ENCODE measurements at regions not wholly inside any gene's neighbourhood (a gene's known extent, or its start where the extent isn't known, plus 50 kb on each side); places are given as distances from the start of the nearest gene placed in this dataset.

DNA sequence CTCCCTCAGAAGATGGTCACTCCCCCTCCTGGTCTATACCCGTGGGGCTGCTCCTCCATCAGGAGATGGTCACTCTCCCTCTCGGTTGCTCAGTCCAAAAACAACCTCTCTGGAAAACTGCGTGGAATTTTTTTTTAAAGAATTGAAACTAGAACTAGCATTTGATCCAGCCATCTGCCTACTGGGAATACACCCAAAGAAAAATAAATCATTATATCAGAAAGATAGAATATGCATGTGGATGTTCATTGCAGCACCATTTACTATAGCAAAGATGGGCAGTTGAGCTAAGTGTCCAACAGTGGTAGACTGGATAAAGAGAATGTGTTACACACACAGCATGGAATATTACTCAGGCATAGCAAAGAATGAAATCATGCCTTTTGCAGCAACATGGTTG is 75.7 kb upstream of the B3GAT1 start:
- Mint-ChIP-seq H3K27ac (no peak overlapping the region), H3K36me3 (no peaks in the 10 kb centered on the region), H3K4me3 (no peak overlapping the region), H3K9me3 (ENCODE audit: low read depth) (no peaks in the 10 kb centered on the region), H3K4me1 (ENCODE audit: low read depth) (no peaks in the 10 kb centered on the region), H3K27me3 (peaks cover 7% of the 10 kb centered on the region)

DNA sequence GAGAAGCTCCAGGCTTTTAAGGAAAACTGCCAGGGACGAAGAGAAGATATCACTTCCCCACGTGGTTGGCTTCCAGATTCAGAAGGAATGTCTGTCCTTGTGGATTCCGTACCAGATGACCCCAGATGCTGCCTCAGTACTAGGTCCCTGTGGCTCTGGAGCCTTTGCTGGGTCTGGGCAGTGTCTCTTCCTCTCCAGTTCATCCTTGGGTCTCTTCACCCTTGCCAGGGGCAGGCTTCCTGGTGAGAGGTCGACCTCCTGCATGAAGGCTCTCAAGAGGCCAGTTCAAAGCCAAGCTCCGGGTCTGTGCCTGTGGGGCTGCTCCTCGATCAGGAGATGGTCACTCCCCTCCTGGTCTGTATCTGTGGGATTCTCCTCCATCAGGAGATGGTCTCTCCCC is 74.7 kb upstream of the B3GAT1 start:
- Mint-ChIP-seq H3K4me1 (ENCODE audit: low read depth) (no peaks in the 10 kb centered on the region), H3K4me3 (no peak overlapping the region), H3K36me3 (no peaks in the 10 kb centered on the region), H3K27me3 (peaks cover 7% of the 10 kb centered on the region), H3K9me3 (ENCODE audit: low read depth) (no peaks in the 10 kb centered on the region), H3K27ac (no peak overlapping the region)

DNA sequence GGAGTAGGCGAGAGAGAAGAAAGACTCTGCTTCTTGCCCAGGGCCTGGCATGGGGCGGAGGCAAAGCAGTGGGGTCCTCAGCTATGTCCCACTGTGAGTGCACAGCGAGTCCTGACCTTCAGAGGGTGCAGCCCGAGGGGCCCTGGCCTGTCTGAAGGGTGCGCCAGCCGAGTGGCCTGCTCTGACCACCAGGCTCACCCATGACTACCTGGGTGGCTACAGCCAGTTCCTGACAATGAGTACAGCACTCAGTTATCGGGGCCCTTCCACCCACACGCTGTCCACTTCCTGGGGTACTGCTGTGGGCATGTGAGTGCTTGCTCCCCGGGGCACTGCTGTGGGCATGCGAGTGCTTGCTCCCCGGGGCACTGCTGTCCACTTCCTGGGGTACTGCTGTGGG is 74.1 kb upstream of the B3GAT1 start:
- Mint-ChIP-seq H3K36me3 (no peaks in the 10 kb centered on the region), H3K9me3 (ENCODE audit: low read depth) (no peaks in the 10 kb centered on the region), H3K27ac (no peak overlapping the region), H3K4me3 (no peak overlapping the region), H3K4me1 (ENCODE audit: low read depth) (no peaks in the 10 kb centered on the region), H3K27me3 (peaks cover 7% of the 10 kb centered on the region)

DNA sequence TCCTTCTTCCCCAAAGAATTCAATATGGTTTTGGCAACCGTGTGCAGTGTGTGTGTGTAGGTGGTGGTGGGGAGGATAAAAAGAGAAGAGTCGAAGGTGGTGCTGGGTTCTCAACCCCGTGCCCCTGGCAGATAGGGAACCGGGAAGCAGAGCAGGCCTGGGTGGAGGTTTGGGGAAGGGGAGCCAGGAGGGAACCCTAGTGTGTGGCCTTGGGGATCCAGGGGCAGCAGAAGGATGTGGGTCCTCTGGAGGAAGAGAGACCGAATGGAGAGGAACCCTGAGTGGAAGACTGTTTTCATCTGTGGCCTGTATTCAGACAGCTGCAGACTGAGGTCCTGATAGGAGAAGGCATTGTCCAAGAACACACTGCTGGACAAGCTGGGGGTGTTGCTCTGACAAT is 73.3 kb upstream of the B3GAT1 start:
- peaks cover 7% of the 10 kb centered on the region for H3K27me3 Mint-ChIP-seq
- no peaks in the 10 kb centered on the region for H3K36me3 Mint-ChIP-seq
- no peaks in the 10 kb centered on the region for H3K9me3 Mint-ChIP-seq (ENCODE audit: low read depth)
- H3K27ac Mint-ChIP-seq: no peak overlapping the region
- H3K4me3 Mint-ChIP-seq: no peak overlapping the region
- no peaks in the 10 kb centered on the region for H3K4me1 Mint-ChIP-seq (ENCODE audit: low read depth)

DNA sequence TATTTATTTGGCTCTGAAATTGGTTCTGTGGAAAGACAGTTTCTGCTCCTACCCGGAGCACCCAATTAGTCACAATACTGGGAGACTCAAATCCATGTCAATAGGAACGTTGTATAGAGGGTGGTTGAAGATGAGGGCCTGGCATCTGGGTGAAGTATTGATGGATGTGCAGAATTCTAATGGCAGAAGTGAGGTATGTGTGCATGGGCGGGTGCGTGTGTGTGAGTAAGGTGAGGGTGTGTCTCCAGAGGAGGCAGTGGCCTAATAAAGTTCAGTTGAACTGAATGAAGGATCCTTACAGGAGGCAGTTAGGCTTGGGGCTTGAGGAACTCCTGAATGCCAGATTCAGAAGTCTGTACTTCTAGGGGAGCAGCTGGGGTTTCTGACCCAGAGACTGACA is 71.8 kb upstream of the B3GAT1 start:
- H3K4me3 Mint-ChIP-seq: no peak overlapping the region
- H3K27ac Mint-ChIP-seq: no peak overlapping the region
- no peaks in the 10 kb centered on the region for H3K36me3 Mint-ChIP-seq
- no peaks in the 10 kb centered on the region for H3K4me1 Mint-ChIP-seq (ENCODE audit: low read depth)
- no peaks in the 10 kb centered on the region for H3K9me3 Mint-ChIP-seq (ENCODE audit: low read depth)
- peaks cover 7% of the 10 kb centered on the region for H3K27me3 Mint-ChIP-seq

DNA sequence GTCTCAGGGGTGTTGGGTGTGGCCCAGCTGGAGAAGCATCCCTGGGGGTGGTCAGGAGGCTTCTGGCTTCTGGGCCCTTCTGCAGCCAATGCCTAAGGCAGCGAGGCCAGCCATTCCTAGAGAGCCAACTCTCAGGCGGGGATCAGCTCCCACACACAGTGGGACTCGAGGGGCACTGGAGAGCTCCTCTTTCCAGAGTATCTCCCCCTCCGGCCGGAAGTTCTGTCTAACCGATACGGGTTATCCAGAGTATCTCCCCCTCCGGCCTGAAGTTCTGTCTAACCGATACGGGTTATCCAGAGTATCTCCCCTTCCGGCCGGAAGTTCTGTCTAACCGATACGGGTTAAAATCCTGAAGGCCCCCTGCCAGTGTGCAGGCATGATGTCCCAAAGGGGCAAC is 71.2 kb upstream of the B3GAT1 start:
- Mint-ChIP-seq H3K9me3 (ENCODE audit: low read depth) (no peaks in the 10 kb centered on the region), H3K4me3 (no peak overlapping the region), H3K27ac (no peak overlapping the region), H3K4me1 (ENCODE audit: low read depth) (no peaks in the 10 kb centered on the region), H3K27me3 (peaks cover 7% of the 10 kb centered on the region), H3K36me3 (no peaks in the 10 kb centered on the region)

DNA sequence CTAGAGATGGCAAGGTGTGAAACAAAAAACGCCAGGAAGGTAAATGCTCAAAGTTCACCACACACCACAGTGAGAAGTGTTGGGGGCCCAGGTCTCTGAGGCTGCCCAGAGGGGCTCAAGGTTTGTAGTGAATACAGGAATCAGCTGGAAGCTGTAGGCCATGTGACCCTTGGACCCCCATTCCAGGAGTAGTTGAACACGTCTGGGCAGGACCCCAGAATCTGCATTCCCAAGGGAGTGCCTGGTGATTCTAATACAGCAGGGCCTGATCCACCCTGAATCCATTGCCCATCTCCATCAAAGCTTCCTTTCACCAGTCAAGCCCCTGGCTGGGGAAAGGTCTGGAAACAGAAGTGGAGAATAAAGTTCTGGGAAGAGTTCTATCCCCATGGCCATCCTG is 70.8 kb upstream of the B3GAT1 start:
- H3K4me3 Mint-ChIP-seq: no peak overlapping the region
- no peak overlapping the region for H3K27ac Mint-ChIP-seq
- H3K36me3 Mint-ChIP-seq: no peaks in the 10 kb centered on the region
- no peaks in the 10 kb centered on the region for H3K9me3 Mint-ChIP-seq (ENCODE audit: low read depth)
- peaks cover 7% of the 10 kb centered on the region for H3K27me3 Mint-ChIP-seq
- H3K4me1 Mint-ChIP-seq (ENCODE audit: low read depth): no peaks in the 10 kb centered on the region

DNA sequence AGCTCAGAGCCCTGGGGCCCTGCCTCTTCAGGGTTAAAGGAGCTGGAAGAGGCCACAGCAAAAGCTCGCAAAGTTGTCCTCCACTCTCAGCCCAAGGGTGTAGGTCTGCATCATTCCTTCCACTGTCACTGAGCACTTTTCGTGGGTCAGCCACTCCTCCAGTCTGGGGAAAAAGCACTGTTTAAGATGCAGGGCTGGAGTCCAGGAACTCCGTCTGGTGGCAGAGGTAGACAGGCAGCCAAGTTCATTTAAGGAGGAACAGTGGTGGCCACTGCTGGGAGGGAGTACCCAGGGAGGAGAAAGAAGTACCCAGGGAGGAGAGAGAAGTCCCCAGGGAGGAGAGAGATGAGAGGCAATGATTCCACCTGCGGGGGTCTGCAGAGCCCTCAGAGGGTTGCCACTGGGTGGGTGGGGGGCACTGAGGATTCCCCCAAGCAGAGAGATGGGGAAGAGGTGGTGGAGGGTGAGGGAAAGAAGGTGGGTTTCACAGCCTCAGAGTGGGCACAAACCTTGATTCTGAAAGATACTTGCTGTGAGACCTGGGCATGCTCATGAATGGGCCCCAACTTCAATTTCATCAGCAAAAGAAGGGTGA is 70.0 kb upstream of the B3GAT1 start:
- Mint-ChIP-seq H3K36me3 (no peaks in the 10 kb centered on the region), H3K27me3 (peaks cover 4% of the 10 kb centered on the region), H3K4me3 (no peak overlapping the region), H3K4me1 (ENCODE audit: low read depth) (no peaks in the 10 kb centered on the region), H3K9me3 (ENCODE audit: low read depth) (no peaks in the 10 kb centered on the region), H3K27ac (no peak overlapping the region)

DNA sequence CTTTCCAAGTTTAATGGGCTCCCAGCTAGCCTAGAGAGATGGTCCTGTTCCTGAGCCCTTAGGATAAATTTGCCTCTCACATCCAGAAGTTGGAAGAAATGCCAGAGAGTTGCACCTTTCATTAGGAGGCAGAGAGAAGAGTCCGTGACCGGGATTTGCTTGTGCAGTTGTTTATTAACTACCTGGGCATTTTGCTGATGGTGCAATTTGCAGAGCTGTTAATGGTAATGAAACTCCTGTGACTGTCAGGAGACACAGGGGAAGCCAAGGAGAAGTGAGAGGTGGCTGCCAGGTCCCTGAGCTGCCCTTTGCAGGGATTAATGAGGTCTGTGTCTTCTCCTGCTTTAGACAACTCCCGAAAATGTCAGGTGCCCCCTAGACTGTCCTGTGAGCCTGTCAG is 69.1 kb upstream of the B3GAT1 start:
- peaks cover 4% of the 10 kb centered on the region for H3K27me3 Mint-ChIP-seq
- H3K36me3 Mint-ChIP-seq: no peaks in the 10 kb centered on the region
- H3K4me1 Mint-ChIP-seq (ENCODE audit: low read depth): no peaks in the 10 kb centered on the region
- H3K9me3 Mint-ChIP-seq (ENCODE audit: low read depth): no peaks in the 10 kb centered on the region
- H3K27ac Mint-ChIP-seq: no peak overlapping the region
- H3K4me3 Mint-ChIP-seq: no peak overlapping the region

DNA sequence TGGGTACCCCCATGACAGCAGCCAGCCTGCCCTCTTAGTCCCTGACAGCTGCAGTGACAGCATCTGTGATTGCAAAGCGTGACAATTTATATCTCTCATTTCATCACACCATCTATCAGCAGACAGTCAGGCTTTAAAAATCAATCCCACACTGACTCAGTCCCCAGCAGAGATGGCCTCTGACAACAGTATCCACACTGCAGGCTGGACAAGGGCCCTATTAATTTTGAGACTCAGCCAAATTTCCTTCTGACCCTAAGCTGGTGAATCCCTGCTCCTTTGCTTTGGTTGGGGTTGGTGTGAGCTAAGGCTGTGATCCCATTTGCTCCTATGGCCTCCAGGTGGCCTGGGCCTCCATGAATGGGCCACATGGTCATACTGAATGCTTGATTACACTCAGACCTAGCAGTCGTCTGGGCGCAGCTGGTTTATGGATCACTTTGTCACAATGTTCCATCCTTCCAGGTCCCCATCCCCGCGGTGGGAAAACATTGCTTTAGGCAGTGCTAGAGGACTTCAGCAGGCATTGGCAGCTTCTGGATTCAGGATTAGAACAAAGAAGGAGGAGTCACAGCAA is 68.2 kb upstream of the B3GAT1 start:
- no peak overlapping the region for H3K4me3 Mint-ChIP-seq
- no peak overlapping the region for H3K27ac Mint-ChIP-seq
- H3K27me3 Mint-ChIP-seq: peaks cover 2% of the 10 kb centered on the region
- H3K4me1 Mint-ChIP-seq (ENCODE audit: low read depth): no peaks in the 10 kb centered on the region
- H3K36me3 Mint-ChIP-seq: no peaks in the 10 kb centered on the region
- H3K9me3 Mint-ChIP-seq (ENCODE audit: low read depth): no peaks in the 10 kb centered on the region

DNA sequence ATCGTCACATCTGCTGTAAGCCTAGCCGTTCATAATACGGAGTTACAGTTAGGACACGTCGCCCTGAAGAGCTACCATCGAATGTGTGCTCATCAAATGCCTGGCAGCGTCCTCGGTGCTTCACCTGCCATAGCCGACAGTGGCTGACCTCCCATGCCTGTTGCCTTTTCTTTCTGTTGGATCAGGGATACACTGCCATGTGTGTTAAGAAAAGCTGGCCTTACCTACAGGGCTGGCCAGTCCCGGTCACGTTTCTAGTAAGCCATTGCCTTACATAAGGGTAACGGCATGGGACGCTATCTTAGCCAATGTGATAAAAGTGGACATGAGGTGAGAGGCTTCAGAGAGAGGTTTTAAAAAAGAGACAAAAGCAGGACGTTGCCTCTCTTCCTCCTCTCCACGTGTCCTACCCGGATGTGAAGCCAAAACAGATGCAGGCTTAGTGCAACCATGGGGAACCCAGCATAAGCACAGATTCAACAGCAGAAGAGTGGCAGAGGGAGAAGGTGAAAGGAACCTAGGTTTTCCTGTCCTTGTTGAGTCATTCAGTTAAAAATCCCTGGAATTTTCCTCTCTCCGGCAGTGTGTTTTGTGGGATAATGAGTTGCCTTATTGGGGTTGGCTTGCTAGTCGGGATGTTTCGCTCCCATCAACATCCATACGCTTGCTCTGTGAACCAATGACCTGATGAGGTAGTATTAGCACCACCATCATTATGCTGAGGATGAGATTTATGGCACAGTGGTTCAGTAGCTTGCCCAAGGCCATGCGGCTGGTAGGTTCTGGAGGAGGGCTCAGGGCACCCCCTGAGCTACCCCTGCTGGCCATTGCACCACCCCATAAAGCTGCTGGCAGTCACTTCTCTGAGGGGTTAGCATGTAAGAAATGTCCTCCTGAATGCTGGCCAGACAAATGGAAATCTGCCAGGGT is 67.4 kb upstream of the B3GAT1 start:
- Mint-ChIP-seq H3K4me3 (no peak overlapping the region), H3K27ac (no peak overlapping the region), H3K36me3 (no peaks in the 10 kb centered on the region), H3K27me3 (peaks cover 5% of the 10 kb centered on the region), H3K4me1 (ENCODE audit: low read depth) (no peaks in the 10 kb centered on the region), H3K9me3 (ENCODE audit: low read depth) (no peaks in the 10 kb centered on the region)

DNA sequence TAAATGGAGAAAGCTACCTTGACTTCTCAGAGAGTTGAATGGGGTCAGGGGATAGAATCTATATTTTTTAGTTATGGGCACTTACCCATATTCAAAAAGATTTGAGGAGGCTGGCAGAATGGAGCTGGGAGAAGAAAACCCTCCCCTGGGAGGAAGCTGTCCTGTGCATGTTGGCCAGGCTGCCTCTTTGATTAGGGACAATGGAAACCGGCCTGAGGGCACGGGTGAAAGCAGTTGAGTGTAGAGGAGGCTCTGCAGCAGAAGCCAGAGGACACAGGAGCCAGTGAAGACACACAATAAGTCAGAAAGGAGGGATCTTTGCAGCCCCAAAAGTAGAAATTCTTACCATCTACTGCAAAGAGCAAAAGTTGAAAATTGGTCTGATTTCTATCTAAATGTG is 66.6 kb upstream of the B3GAT1 start:
- H3K9me3 Mint-ChIP-seq (ENCODE audit: low read depth): no peaks in the 10 kb centered on the region
- no peak overlapping the region for H3K27ac Mint-ChIP-seq
- H3K4me1 Mint-ChIP-seq (ENCODE audit: low read depth): no peaks in the 10 kb centered on the region
- H3K36me3 Mint-ChIP-seq: no peaks in the 10 kb centered on the region
- H3K27me3 Mint-ChIP-seq: peaks cover 4% of the 10 kb centered on the region
- H3K4me3 Mint-ChIP-seq: no peak overlapping the region

DNA sequence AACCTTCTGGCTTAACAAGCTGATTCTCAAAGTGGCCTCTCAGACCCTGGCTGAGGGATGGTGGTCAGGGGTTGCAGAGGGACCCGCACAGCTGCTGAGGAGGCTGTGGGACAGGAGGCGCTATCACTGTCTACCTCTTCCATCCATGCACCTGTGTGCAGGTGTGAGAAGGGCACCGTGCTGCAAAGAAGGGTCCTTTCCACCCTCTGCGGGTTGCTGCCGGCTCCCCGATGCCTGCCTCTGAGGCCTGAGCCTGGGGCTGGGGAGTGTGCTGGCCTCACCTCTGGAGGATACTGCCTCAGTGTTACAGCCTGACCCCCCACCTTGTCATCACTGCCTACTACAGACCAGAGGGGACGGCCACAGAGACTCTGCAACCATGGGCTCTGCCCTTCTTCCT is 66.1 kb upstream of the B3GAT1 start:
- Mint-ChIP-seq H3K9me3 (ENCODE audit: low read depth) (no peaks in the 10 kb centered on the region), H3K36me3 (no peaks in the 10 kb centered on the region), H3K27ac (no peak overlapping the region), H3K4me1 (ENCODE audit: low read depth) (no peaks in the 10 kb centered on the region), H3K27me3 (peaks cover 8% of the 10 kb centered on the region), H3K4me3 (no peak overlapping the region)

DNA sequence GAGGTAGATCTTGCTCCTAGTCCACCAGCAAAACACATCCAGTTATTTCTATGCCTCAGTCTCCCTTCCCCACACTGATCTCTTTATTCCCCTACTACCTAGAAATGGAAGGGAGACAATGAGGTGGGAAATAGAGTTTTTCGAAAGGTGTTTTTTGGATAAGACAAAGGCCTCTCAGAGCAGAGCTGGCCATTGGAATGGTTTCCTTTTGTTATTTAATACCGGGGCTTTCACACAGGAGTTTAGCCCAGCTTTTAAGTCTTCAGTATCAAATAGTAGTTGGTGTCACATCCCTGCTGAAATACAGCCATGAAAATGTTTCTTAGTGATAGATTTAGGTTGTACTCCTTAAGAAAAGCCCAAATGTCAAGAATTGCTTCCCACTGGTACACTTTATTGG is 65.4 kb upstream of the B3GAT1 start:
- Mint-ChIP-seq H3K36me3 (no peaks in the 10 kb centered on the region), H3K27ac (no peak overlapping the region), H3K4me3 (no peak overlapping the region), H3K27me3 (peaks cover 10% of the 10 kb centered on the region), H3K4me1 (ENCODE audit: low read depth) (no peaks in the 10 kb centered on the region), H3K9me3 (ENCODE audit: low read depth) (no peaks in the 10 kb centered on the region)

DNA sequence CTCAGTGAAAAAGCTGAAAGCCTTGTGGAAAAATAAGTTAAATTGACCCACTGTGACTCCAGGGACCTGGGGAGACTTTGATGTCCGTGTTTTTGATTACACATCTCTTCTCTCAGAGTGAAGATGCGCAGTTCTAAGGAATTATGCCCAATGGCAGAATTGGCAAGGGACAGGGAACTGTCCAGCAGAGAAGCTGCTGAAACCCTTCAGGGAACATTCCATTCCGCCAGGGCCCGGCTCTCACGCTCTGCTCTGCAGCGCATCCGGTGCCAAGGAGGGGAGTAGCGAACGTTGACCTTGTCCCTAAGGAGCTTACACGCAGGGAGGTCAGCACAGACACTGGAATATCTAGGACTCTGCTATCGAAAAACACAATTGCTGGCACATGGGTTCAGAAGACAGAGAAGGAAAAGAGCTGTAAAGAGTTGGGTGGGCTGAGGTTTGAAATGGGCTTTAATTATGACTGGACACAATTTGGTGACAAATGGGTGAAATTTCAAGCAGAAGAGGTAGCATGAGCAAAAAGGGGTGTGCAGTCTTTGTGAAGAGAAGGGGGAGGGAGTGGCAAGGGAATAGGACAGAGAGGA is 64.5 kb upstream of the B3GAT1 start:
- no peaks in the 10 kb centered on the region for H3K36me3 Mint-ChIP-seq
- no peaks in the 10 kb centered on the region for H3K4me1 Mint-ChIP-seq (ENCODE audit: low read depth)
- no peaks in the 10 kb centered on the region for H3K9me3 Mint-ChIP-seq (ENCODE audit: low read depth)
- H3K27me3 Mint-ChIP-seq: peaks cover 13% of the 10 kb centered on the region
- H3K4me3 Mint-ChIP-seq: no peak overlapping the region
- no peak overlapping the region for H3K27ac Mint-ChIP-seq

Data from activated naive CD8-positive, alpha-beta T cell (primary cell).